NCI-H1694 treated with DMSO at 0.1 percent for 48 hours (cell line): ENCODE measurements at regions not wholly inside any gene's neighbourhood (a gene's known extent, or its start where the extent isn't known, plus 50 kb on each side); places are given as distances from the start of the nearest gene placed in this dataset.
"Not testable (repeated sequence)": the region's sequence is repeated elsewhere in the genome, so short reads cannot be mapped to it uniquely, and the experiment has no call there.

ENCODE experiments used
- DNase-seq: peaks from one replicate; lab custom pipeline; 2025; lab: John Stamatoyannopoulos, UW

DNA sequence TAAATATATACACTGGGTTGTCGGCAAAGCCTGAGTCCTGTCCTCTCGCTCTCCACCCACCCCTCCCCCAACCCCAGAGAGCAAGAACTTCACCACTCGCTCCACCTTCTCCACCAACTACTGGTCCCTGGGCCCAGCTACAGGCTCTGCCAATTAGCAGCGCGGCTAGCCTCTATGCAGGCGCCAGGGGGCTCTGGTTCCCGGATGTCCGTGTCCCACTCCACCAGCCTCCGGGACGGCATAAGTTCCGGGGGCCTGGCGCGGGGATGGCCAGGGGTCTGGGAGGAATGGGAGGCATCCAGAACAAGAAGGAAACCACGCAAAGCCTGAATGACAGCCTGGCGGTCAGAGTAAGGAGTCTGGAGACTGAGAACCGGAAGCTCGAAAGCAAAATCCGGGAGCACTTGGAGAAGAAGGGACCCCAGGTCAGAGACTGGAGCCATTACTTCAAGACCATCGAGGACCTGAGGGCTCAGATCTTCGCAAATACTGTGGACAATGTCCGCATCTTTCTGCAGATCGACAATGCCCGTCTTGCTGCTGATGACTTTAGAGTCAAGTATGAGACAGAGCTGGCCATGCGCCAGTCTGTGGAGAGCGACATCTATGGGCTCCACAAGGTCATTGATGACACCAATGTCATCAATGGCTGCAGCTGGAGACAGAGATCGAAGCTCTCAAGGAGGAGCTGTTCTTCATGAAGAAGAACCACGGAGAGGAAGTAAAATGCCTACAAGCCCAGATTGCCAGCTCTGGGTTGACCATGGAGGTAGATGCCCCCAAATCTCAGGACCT lies 224.3 kb upstream of the ID4 start:
- not testable (repeated sequence) for DNase-seq

DNA sequence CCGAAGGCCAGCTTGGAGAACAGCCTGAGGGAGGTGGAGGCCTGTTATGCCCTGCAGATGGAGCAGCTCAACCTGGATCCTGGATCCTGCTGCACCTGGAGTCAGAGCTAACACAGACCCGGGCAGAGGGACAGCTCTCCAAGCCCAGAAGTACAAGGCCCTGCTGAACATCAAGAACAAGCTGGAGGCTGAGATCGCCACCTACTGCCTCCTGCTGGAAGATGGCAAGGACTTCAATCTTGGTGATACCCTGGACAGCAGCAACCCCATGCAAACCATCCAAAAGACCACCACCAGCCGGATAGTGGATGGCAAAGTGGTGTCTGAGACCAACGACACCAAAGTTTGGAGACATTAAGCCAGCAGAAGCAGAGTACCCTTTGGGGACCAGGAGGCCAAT lies 223.5 kb upstream of the ID4 start:
- DNase-seq = no peak

DNA sequence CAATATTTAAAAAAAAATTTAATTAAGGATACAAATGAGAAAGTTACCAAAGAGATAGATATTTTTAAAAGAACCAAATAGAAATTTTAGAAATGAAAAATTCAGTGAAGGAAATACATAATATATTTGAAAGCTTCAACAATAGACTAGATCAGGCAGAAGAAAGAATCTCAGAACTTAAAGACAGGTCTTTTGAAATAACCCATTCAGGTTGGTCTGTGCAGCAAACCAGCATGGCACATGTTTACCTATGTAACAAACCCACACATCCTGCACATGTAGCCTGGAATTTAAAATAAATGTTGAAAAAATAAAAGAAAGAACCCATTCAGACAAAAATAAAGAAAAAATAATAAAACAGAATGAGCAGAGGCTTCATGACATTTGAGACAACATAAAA lies 221.1 kb upstream of the ID4 start:
- no peak for DNase-seq

GRCh38 chr6:19632230-19632629 lies 204.9 kb upstream of the ID4 start:
- DNase-seq = no peak

DNA sequence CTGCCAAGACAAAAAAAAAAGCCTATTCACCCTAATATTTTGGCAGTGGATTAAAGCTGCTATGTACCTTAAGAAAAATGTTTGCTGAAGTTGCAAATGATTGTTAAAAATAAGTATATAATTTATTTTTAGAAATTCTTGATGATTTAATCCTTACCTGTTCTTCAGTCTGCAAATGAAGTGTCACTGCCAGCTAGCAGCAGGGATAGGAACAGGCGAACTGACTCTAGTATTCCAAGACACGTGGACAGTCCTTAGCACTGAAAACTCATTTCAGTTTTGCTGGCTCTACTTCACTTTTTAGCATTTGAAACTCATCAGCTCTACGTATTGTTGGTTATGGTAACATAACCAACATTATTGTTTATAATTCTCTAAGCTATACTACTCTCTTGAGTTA lies 204.4 kb upstream of the ID4 start:
- DNase-seq = no peak

- DNase-seq = no peak
Measured at GRCh38 chr6:19635728-19636127, 201.4 kb upstream of the ID4 start.

GRCh38 chr6:19637010-19637409 lies 200.2 kb upstream of the ID4 start:
- DNase-seq = no peak

GRCh38 chr6:19638931-19639330 lies 198.2 kb upstream of the ID4 start:
- DNase-seq = no peak

DNA sequence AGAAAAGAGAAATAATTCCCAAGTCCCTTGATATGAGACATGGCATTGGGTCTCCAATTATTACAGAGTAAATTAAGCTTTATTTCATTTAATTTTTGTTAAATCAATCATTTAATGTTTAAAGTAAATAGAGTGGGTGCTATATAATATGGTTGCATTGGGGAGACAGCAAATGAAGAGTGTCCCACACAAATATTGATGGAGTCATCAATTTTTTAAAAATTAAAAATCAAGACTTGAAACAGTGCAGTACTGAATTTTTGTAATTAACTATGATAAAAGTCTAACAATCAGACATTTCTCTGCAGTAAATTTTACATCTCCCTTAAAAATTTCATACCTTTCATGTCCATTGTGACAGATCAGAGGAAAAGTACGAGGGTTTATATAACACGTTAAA lies 193.9 kb upstream of the ID4 start:
- no peak for DNase-seq

DNA sequence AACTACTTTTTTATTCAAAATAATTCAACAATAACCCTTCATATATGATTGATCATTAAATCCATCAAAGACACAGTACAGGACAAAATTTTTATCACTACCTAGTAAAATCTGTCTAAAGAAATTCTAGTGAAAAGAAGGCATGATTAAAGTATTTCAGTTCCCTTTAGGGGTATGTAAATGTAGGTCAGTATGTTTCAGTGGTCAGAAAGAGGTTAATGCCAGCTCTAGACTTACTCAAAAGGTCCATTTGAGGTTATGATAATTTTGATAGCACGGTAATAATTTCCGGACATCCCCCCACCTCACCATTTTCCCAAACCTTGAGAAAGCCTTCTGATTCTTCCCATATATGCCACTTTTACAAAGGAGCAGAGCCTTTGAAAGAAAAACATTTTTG lies 193.5 kb upstream of the ID4 start:
- DNase-seq = no peak

- DNase-seq = no peak
Measured at GRCh38 chr6:19655744-19656143, 181.4 kb upstream of the ID4 start.

DNA sequence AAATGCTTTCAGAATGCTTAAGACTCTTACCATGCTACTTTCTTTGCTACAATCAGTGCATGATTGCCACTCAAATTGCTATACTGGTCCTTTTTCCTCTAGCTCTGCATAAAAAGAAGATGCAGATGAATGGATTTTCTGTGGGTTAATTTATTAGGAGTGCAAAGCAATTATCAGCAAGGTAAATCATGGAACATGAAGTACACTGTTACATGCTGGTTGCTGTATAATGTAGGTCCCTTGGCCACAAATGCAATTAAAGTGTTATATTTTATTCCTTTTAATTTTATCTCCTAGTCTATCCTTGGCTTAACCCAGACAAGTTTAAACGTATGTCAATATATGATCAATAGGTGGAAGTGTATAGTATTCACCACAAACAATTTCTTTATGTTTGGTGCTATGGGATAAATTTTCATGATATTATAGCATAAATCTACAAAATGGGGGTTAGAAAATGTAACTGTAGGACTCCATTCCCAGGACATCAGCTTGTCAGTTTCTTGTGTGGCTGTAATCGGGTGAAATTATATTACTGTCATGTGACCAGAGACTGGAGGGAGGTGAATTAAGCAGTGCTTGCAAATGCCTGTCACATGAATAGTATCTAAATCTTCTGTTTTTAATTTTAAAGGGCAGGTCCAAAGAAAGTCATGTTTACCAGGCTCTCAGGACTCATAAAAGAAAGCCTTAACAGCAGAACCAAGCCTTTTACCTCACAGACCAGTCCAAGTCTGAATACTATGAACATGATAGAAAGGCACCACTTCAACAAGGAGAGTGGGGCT lies 176.9 kb upstream of the ID4 start:
- DNase-seq = no peak

DNA sequence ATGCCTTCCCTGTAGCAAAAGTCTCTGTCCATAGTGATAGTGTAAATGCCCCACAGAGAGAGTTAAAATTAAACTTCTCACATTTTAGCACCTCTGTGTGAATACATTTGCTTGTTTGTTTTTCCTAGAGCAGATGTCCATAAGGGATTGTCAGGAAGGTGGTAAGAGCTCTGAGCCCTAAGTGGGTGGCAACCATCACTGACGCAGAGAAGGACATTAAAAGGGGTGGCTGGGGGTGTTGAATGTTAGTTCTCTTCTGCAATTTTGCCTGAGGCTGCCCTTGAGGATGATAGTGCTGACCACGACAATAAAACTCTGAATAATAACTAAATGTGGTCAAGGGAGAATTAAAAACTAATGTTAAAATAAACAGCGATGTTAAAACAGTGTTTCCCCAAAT lies 174.3 kb upstream of the ID4 start:
- DNase-seq = no peak

GRCh38 chr6:19663479-19663878 lies 173.7 kb upstream of the ID4 start:
- no peak for DNase-seq

- no peak for DNase-seq
Measured at GRCh38 chr6:19664050-19664449, 173.1 kb upstream of the ID4 start.

DNA sequence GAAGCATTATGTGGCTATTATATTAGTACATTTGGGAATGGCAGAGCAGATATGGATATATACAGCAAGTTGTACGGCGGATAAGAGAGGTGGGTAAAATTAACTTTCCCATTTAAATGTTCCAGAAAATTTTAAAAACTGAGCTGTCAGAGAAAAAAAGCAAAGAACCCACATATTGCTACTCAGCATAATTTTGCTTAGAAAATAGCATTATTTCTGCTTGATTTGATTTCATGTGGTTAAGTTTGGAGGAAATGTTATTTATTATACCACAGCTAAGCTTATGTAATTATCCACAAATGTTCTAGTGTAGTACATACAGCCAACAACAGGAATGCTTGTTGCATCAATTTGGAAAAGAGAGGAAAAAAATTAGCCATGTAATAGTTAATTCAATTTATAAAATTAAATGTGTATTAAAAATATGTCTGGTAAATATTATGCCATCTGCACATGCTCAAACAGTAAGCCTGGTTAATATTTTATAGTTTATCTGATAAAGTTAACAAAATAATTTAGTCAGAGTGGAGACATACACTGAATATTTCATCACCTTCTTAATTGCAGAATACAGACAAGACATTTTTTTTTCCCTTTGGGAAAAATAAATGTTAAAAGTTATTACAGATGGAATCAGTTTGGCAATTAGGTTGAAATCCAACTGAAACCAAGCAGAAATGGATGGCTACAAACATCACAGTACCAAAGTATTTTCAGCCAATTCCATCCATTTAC lies 172.1 kb upstream of the ID4 start:
- peak; percentile 54 for DNase-seq

DNA sequence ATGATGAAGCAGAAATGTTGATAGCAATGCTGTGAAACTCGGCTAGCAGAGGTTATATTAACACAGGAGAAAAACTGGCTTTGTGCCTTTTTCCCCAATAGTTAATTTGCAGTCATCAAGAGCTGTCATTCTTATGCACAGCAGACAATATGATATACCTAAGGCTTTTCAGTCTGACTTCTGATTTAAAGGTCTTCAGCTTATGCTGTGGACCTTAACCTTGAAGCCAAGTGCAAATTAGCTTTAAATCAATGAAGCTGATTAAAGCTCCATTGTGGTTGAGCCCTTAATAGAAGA lies 171.6 kb upstream of the ID4 start:
- peak; percentile 54 for DNase-seq

GRCh38 chr6:19668710-19669109 lies 168.5 kb upstream of the ID4 start:
- DNase-seq = no peak

DNA sequence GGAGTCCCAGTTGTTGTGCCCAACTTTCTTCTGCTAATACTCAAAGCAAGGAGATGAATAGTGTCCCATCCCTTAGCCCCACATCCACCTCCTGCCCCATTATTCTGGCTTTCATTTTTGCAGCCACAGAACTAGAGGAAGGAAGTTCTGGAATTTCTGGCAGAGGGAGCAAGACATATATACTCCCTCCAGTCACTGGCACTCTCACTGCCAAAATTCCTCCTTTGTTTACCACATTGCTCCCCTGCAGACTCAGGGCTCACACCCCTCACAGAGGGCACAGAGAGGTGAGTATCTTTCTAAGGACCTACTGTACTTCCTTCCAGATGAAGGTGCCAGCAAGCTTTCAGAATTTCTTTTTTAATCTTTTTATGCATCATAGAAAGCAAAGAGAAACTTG lies 168.0 kb upstream of the ID4 start:
- no peak for DNase-seq

- DNase-seq = no peak
Measured at GRCh38 chr6:19682859-19683258, 154.3 kb upstream of the ID4 start.

DNA sequence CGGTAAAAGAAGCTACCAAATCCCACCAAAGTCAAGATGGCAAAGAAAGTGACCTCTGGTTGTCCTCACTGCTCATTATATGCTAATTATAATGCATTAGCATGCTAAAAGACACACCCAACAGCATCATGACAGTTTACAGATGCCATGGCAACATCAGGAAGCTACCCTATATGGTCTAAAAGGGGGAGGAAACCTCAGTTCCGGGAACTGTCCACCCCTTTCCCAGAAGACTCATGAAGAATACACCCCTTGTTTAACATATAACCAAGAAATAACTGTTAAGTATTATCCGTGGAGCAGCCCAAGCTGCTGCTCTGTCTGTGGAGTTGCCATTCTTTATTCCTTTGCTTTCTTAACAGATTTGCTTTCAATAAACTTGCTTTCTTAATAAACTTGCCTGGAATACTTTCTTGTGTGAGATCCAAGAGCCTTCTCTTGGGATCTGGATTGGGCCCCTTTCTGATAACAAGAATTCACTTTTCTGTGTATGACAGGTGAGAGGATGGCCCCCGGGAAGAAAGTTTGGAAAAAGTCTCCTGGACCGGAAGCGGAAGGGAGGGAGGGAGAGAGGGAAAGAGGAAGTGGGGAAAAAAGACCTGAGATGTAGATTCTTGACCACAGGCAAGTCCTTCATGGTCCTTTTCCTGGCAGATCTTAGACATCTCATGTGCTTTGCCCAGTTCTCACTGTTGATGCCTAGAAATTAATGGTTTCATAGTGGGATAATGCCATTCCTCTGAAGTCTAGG lies 146.7 kb upstream of the ID4 start:
- DNase-seq = no peak

GRCh38 chr6:19691465-19692167 lies 145.6 kb upstream of the ID4 start:
- DNase-seq = peak; percentile 23
